ENCODE measurements at regions not wholly inside any gene's neighbourhood (a gene's known extent, or its start where the extent isn't known, plus 50 kb on each side); places are given as distances from the start of the nearest gene placed in this dataset.

- DNase-seq, result no peak
Measured at GRCh38 chr2:7952046-7952745, 729.7 kb upstream of the ID2 start.

- no peak for DNase-seq
Measured at GRCh38 chr2:7953195-7953594, 728.7 kb upstream of the ID2 start.

DNA sequence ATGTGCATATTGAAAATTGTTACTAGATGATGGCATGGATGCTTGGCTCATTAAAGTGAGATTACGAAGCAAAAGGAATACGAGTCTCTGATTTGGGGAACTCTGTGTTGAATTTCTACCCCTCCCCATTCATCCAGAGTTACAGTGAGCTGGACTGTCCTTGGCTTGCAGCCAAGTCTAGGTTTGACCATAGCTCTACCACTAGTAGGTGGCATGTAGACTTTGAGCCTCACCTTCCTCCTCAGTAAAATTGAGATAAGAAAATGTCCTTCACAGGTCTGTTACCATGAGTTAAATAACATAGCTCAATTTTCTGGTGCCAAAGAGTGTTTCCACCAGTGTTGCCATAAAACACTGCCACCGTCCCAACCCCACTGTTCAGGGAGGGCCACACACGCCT is 727.6 kb upstream of the ID2 start:
- no peak for DNase-seq

DNA sequence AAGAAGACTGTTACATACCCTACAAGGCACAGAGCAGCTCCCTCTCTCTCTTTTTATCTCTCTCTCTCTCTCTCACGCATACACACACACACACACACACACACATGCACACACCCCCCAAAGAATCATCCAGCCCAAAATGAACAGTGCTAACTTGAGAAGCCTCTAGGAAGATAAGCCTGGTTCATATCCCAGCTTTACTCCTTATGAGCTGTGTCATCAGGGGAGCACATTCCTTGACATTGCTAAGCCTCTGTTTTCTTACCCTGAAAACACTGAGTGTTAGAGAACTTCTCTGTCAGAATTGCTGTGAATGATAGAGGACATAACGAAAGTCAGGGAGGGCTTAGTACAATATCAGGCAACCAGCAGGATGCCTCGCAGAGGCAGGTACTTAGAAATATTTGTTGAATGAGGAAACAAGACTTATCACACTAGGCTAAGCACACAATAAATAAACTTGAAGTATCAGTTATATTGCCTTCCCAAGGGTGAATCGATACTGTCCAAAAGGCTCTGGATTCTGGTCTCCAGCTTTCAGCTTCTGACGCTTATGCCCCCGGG is 725.6 kb upstream of the ID2 start:
- DNase-seq, result no peak

- no peak for DNase-seq
Measured at GRCh38 chr2:7961550-7961949, 720.3 kb upstream of the ID2 start.

DNA sequence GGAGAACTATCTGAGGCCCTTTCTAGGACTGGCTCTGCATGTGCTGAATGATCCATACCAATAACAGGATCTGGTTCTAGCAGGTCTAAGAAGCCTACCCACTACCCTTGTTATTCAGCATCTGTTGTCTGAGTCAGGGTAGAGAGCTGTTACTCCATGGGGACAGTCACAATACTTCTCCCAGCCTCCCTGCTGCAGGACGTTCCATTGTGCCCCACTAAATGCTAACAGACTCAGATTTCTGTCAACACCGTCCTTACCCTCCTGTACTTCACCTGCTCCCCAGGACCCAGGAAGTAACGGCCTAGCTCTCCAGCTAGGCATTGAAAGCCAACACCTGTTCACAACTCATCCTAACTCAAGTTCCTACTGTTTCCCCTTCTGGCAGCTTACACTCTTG is 719.7 kb upstream of the ID2 start:
- DNase-seq, result no peak

DNA sequence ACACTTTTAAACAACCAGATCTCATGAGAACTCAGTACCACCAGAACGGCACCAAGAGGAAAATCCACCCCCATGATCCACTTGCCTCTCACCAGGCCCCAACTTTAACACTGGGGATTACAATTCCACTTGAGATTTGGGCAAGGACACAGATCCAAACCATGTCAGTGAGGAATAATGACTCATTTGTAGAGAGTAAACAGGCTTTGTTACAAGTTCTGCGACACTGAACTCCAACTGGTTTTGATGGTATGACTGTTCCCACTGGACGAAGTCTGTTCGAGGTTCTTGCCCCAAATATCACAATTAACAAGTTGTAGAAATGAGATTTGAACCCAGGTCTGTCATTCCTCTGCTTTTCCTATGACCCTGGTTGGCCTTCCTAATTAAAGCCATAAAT is 718.1 kb upstream of the ID2 start:
- DNase-seq, result no peak

GRCh38 chr2:7966032-7966431 is 715.8 kb upstream of the ID2 start:
- DNase-seq, result no peak

DNA sequence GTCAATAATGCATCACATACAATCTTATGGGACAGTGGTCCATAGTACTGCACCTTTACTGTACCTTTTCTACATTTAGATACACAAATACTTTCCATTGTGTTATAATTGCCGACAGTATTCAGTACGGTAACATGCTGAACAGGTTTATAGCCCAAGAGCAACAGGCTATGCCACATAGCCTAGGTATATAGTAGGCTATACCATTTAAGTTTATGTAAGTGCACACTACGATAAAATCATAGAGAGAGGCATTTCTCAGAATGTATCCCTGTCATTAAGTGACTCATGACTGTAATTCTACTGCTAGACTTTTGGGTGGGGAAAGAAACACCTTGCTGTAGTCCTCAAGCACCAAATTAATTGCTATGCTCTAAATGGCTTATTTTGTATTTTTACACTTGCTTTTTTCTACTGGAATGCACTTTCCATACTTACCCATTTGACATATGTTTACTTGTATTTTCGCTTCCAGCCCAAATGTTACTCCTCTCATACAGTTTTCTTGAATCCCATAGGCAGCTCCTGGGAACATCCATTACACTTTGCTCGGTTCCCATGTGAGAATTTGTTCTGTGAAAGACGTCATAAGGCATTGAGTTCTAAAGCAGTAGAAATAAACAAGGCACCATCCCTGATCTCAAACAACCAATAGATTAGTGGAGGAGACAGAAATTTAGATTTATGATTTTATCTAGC is 714.0 kb upstream of the ID2 start:
- DNase-seq, result no peak

- DNase-seq, result no peak
Measured at GRCh38 chr2:7969756-7970515, 711.9 kb upstream of the ID2 start.

GRCh38 chr2:7971248-7971647 is 710.6 kb upstream of the ID2 start:
- DNase-seq, result no peak

DNA sequence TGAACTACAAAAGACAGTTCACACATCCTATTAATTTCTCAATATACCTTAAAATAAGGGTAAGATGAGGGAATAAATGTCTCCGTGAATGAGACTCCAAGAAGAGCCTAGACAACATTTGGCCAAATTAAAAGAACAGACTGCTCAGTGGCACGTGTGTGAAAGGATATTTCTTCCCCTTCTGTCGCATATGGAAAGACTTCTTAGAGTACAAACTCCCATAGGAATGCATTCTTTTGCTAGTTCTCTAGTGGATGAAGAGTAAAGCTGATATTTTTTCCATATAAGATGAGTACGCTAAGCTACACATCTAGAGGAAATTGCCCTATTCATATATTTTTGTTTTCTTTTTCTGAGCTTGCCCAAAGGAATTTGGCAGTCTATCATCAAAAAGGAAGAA is 710.0 kb upstream of the ID2 start:
- DNase-seq, result no peak

DNA sequence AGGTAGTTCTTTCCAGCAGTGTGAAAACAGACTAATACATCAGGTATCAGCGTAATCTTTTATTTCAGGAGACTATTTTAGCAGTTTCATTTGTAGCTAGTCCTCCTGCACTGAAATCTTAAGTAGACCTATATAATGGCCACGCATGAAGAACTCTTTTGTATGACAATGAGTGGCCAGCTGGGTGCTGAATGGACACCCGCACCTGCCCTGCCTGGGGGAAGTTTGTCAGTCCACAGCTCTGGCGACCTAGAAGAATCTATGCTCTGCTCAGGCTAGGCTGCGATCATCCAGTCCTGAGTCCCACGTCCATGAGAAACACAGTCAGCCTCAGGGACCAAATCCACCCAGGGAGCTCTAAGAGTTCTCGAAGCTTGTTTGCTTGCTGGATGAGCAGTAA is 709.2 kb upstream of the ID2 start:
- no peak for DNase-seq

- no peak for DNase-seq
Measured at GRCh38 chr2:7973801-7974480, 707.9 kb upstream of the ID2 start.

DNA sequence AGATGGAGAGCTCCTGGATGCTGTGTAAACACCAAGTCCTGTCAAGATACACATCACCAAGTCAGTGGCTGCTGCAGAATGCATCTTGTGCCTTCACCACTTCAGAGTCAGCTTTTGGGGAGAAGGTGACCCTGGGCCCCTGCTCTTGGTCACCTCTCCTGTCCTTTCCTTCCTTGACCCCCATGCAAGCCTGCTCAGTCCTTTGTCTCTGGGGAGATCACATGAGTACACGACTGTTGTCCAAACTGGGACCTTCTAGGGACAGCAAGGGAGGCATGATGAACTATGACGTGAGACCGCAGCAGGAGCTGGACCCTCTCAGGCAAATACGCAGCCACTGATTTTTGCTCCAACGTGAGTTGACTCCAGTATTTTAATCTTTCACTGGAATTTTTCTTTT is 706.9 kb upstream of the ID2 start:
- DNase-seq, result no peak

DNA sequence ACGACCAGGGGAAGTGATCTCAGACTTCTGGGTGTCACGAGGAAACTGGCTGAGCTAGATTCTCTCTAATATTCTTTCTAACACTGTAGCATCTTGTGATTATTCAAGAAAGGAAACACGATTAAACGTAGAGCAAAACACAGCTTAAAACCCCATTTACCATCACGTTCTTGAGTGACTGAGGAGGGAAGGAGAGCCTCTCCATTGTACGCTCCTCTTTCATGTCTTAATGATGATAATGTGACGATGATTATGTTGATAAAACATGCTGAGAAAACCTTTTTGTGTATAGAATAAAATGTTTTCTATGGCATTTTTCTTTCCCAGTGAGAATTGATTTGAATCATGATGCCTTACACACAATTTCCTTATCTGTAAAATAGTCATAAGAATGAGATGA is 705.6 kb upstream of the ID2 start:
- DNase-seq, result no peak

GRCh38 chr2:7977981-7978380 is 703.9 kb upstream of the ID2 start:
- no peak for DNase-seq

GRCh38 chr2:7982054-7982453 is 699.8 kb upstream of the ID2 start:
- DNase-seq, result no peak

- DNase-seq, result no peak
Measured at GRCh38 chr2:7983451-7983850, 698.4 kb upstream of the ID2 start.

DNA sequence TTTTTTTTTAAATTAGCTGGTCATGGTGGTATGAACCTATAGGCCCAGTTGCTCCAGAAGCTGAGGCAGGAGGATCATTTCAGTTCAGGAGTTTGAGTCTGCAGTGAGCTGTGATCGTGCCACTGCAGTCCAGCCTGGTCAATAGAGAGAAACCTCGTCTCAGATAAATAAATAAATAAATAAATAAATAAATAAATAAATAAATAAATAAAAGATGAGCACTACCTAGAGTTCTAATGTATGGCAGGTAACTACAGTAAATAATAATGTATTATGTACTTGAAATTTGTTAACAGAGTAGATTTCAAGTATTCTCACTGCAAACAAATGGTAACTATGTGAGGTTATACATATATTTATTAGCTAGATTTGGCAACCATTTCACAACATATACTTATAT is 697.9 kb upstream of the ID2 start:
- no peak for DNase-seq

DNA sequence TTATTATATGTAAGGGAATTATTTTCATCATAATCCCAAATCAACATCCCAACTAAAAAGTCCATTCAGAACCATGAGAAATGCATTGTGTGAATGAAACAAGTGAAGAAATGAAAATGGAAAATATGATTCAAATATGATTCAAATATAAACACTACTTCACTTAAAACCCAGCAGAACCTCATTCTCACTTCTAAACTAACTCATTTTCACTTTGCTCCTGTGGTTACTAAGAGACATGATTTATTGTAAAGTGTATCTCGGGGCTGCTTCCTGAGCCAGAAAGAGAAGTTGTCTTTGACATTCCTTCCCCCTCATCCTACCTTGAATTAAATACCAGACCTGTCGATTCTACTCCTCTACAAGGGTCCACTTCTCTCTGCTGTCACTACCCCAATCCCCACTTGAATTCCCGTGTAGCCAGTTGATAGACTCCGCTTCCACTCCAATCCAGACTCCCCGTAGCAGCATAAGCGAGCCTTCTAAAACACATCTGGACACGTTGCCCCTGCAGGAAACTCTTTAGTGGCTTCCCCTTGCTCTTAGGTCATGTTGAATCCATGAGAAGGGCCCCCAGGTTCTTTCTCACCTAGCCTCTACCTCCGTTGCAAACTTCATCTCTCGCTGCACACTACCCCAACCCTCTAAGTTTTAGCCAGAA is 697.0 kb upstream of the ID2 start:
- no peak for DNase-seq

DNA sequence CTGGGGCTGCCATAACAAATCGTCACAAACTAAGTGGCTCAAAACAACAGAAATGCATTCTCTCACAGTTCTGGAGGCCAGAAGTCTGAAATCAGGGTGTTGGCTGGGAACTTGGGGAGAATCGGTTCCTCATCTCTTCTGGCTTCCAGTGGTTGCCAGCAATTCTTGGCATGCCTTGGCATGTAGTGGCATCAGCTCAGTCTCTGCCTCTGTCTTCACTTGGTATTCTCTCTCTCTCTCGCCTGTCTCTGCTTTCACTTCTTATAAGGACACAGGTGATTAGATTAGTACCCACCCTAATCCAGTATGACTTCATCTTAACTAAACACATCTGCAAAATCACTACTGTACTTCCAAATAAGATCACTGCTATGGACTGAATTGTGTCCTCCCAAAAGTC is 695.4 kb upstream of the ID2 start:
- no peak for DNase-seq

GRCh38 chr2:7987992-7988391 is 693.9 kb upstream of the ID2 start:
- no peak for DNase-seq
